ENCODE measurements at regions not wholly inside any gene's neighbourhood (a gene's known extent, or its start where the extent isn't known, plus 50 kb on each side); places are given as distances from the start of the nearest gene placed in this dataset.

DNA sequence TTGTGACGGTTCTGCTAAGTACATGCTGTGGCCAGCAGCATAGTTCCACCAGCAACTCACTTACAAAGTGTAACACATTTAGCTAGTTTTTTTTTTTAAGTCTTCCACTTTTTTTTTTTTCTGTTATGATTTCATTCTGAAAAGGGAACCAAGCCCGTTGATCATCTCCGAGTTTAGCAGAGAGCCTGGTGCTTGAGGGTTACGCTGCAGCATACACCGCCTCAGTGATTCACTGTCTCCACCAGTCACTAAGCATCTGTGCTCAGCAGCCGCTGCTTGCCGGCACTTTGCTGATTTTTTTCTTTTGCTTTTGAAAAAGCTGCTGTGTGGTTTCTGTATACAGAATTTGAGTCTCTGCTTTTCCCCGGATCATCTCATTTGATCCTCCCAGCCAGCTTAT is 194.5 kb upstream of the CDH13 start:
- no peak overlapping the region for H3K4me3 Mint-ChIP-seq
- no peaks in the 10 kb centered on the region for H3K27me3 Mint-ChIP-seq (ENCODE audit: insufficient read depth)
- H3K36me3 Mint-ChIP-seq (ENCODE audit: low read depth) = no peaks in the 10 kb centered on the region
- no peaks in the 10 kb centered on the region for H3K9me3 Mint-ChIP-seq
- no peak overlapping the region for H3K27ac Mint-ChIP-seq
- no peaks in the 10 kb centered on the region for H3K4me1 Mint-ChIP-seq (ENCODE audit: low read depth)
- intact Hi-C loops (cut with micrococcal nuclease) = no loop called here
- DNase-seq (ENCODE audit: low spot score) = no peak

DNA sequence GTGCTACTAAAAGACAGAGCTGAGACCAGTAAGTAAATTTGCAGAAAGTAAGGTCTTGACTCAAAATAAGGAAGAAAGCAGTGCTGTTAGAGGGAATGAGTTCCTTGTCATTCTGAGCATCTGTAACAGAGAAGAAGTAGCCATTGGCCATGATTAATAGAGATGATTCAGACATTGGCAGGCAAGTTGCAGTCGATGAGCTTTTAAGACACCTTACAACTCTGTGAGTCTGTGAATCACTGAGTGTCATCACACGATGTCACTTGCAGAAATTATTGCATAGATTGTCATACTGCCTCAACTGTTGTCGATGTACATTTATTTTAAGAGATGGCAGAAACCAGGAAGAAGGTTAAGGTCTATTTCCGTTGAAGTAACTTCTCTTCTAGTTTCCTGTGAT is 201.1 kb upstream of the CDH13 start:
- Mint-ChIP-seq H3K27ac (no peak overlapping the region), H3K4me1 (ENCODE audit: low read depth) (no peaks in the 10 kb centered on the region), H3K36me3 (ENCODE audit: low read depth) (no peaks in the 10 kb centered on the region), H3K9me3 (no peaks in the 10 kb centered on the region), H3K4me3 (no peak overlapping the region), H3K27me3 (ENCODE audit: insufficient read depth) (no peaks in the 10 kb centered on the region)
- DNase-seq (ENCODE audit: low spot score) = no peak
- intact Hi-C loops (cut with micrococcal nuclease) = no loop called here

DNA sequence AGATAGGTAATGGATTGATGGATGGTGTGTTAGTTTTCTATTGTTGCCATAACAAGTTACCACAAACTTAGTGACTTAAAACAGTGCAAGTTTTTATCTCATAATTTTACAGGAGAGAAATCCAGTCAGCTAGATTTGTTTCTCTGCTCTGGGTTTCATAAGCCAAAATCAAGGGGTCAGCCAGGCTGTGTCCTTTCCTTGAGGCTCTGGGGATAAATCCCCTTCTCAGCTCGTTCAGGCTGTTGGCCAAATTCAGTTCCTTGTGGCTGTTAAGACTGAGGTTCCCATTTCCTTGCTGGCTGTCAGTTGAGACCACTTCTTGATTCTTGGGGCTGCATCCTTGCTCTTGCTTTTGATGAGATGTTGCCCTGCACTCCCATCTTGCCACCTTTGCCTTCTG is 204.9 kb upstream of the CDH13 start:
- Mint-ChIP-seq H3K4me1 (ENCODE audit: low read depth) (no peaks in the 10 kb centered on the region), H3K27me3 (ENCODE audit: insufficient read depth) (no peaks in the 10 kb centered on the region)

DNA sequence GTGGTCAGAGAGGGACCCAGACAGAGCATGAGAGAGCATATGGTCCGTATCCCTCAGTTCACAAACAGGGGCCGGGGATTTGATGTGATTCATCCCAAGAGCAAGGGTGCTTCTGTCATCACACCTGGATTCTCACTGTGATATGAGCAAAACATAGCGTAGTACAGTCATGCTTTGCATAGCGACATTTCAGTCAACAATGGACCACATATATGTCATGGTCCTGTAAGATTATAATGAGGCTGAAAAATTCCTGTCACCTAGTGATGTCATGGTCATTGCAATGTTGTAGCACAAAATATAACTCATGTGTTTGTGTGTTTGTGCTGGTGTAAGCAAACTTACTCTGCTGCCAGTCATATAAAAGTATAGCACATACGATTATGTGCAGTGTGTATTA is 207.4 kb upstream of the CDH13 start:
- DNase-seq (ENCODE audit: low spot score) = no peak
- Mint-ChIP-seq H3K9me3 (no peaks in the 10 kb centered on the region), H3K4me1 (ENCODE audit: low read depth) (no peaks in the 10 kb centered on the region), H3K27me3 (ENCODE audit: insufficient read depth) (no peaks in the 10 kb centered on the region), H3K36me3 (ENCODE audit: low read depth) (no peaks in the 10 kb centered on the region), H3K4me3 (no peak overlapping the region), H3K27ac (no peak overlapping the region)
- intact Hi-C loops (cut with micrococcal nuclease) = no loop called here

More for the DNA sequence above, 204.9 kb upstream of the CDH13 start:
- H3K36me3 Mint-ChIP-seq (ENCODE audit: low read depth) = no peaks in the 10 kb centered on the region
- H3K27ac Mint-ChIP-seq = no peak overlapping the region
- intact Hi-C loops (cut with micrococcal nuclease) = no loop called here
- H3K4me3 Mint-ChIP-seq = no peak overlapping the region
- no peaks in the 10 kb centered on the region for H3K9me3 Mint-ChIP-seq
- DNase-seq (ENCODE audit: low spot score) = no peak

DNA sequence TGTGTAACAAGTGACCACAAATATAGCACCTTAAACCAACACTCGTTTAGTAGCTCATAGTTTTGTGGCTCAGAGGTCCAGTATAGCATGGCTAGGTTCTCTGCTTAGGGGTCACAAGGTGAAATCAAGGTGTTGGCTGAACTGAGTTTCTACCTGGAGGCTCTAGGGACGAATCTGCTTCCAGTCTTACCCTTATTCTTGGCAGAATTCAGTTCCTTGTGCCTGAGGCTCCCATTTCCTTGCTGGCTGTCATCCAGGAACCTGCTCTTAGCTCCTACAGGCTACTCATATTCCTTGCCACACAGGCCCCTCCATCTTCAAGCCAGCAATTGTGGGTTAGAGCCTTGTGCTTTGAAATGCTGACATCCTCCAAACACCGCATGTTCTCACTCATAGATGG is 212.3 kb upstream of the CDH13 start:
- H3K4me1 Mint-ChIP-seq (ENCODE audit: low read depth) = no peaks in the 10 kb centered on the region
- no peaks in the 10 kb centered on the region for H3K27me3 Mint-ChIP-seq (ENCODE audit: insufficient read depth)
- H3K36me3 Mint-ChIP-seq (ENCODE audit: low read depth) = no peaks in the 10 kb centered on the region
- no peak overlapping the region for H3K4me3 Mint-ChIP-seq
- intact Hi-C loops (cut with micrococcal nuclease) = no loop called here
- H3K27ac Mint-ChIP-seq = no peak overlapping the region
- no peaks in the 10 kb centered on the region for H3K9me3 Mint-ChIP-seq
- DNase-seq (ENCODE audit: low spot score) = no peak

DNA sequence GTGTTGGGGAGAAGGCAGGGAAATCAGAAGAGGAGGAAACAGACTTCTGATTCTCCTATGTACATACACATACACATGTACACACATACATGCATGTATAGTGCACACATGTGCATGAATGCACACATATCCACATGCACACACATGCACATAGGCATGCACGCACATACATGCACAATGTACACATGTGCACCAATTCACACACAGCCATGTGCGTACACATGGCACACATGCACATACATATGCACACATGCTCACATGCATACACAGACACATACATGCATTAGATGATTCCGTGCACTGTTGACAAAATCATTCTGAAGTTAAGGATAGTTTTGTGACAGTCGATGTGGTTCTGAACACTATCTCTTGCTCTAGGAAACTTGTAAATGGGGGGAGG is 214.0 kb upstream of the CDH13 start:
- H3K9me3 Mint-ChIP-seq = no peaks in the 10 kb centered on the region
- H3K27ac Mint-ChIP-seq = no peak overlapping the region
- no peaks in the 10 kb centered on the region for H3K27me3 Mint-ChIP-seq (ENCODE audit: insufficient read depth)
- intact Hi-C loops (cut with micrococcal nuclease) = no loop called here
- DNase-seq (ENCODE audit: low spot score) = no peak
- H3K4me3 Mint-ChIP-seq = no peak overlapping the region
- no peaks in the 10 kb centered on the region for H3K36me3 Mint-ChIP-seq (ENCODE audit: low read depth)
- no peaks in the 10 kb centered on the region for H3K4me1 Mint-ChIP-seq (ENCODE audit: low read depth)

DNA sequence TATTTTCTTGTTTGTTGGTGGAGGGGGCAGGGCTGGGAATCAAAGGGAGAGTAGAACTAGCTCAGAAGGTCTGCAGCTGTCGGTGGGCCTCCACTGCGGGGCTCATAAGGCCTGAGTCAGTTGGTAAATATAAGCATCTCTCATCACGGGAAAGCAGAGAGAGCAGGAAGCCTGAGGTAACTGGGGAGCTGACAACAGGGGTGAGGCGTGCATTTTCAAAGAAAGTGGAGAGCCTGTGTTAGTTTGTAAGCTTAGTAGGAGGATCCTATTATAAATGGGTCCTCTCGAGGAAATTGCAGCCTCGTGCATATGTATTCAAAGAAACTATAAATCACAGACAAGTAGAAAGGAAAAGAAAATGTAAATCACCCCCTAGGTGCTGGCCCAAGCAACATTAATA is 221.0 kb upstream of the CDH13 start:
- H3K36me3 Mint-ChIP-seq (ENCODE audit: low read depth) = no peaks in the 10 kb centered on the region
- no peak overlapping the region for H3K4me3 Mint-ChIP-seq
- DNase-seq (ENCODE audit: low spot score) = no peak
- H3K27me3 Mint-ChIP-seq (ENCODE audit: insufficient read depth) = no peaks in the 10 kb centered on the region
- intact Hi-C loops (cut with micrococcal nuclease) = no loop called here
- no peaks in the 10 kb centered on the region for H3K9me3 Mint-ChIP-seq
- no peak overlapping the region for H3K27ac Mint-ChIP-seq
- no peaks in the 10 kb centered on the region for H3K4me1 Mint-ChIP-seq (ENCODE audit: low read depth)

DNA sequence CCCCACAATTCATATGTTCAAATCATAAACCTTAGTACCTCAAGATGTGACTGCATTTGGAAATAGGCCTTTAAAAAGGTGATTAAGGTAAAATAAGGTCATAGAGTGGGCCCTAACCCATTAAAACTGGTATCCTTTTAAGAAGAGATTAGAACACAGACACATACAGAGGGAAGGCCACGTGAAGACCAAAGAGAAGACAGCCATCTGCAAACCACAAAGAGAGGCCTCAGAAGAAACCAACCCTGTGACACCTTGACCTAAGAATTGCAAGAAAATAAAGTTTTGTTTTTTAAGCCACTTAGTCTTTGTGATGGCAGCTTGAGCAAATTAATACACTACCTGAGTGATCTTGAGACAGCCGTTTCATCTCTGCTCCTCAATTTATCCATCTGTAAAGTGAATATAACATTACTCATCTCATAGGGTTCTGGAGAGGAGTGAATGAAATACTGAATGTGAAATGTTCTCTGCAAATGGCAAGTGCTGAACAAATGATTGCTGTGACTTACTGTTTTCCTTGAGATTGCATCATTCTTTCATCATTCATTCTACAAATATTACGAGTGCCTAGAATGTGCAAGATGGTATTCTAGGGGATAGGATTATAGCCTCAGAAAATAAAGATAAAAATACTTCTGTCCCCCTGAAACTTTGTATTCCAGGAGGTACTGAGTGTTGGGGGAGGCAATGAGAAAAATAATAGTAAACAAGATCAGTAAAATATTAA is 222.0 kb upstream of the CDH13 start:
- H3K27me3 Mint-ChIP-seq (ENCODE audit: insufficient read depth) = no peaks in the 10 kb centered on the region
- no peak overlapping the region for H3K27ac Mint-ChIP-seq
- no peaks in the 10 kb centered on the region for H3K4me1 Mint-ChIP-seq (ENCODE audit: low read depth)
- H3K4me3 Mint-ChIP-seq = no peak overlapping the region
- DNase-seq (ENCODE audit: low spot score) = no peak
- H3K9me3 Mint-ChIP-seq = no peaks in the 10 kb centered on the region
- intact Hi-C loops (cut with micrococcal nuclease) = no loop called here
- no peaks in the 10 kb centered on the region for H3K36me3 Mint-ChIP-seq (ENCODE audit: low read depth)

DNA sequence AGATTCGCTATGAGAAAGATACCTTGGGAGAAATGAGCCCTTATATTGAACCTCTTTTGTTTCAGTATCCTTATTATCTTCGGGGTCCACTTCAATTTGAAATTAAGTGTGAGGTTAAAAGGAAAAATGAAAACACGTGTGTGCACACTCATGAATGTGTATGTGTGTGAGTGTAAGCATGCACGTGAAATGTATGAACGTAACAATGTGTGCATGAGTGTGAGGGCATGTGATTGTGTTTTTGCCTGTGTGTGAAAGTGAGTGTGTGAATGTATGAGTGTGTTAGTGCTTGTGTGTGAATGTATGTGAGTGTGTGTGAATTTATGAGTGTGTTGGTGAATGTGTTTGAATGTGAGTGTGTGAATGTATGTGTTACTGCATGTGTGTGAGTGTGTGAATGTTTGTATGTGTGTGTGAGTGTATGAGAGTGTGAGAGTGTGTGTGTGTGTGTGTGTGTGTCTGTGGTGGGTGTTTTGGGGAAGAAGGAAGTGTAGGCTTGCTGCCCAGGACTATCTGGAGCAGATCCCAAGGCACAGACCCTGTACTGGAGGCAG is 224.0 kb upstream of the CDH13 start:
- intact Hi-C loops (cut with micrococcal nuclease) = no loop called here
- Mint-ChIP-seq H3K27ac (no peak overlapping the region), H3K27me3 (ENCODE audit: insufficient read depth) (peaks cover 3% of the 10 kb centered on the region), H3K4me3 (no peak overlapping the region), H3K4me1 (ENCODE audit: low read depth) (no peaks in the 10 kb centered on the region), H3K9me3 (no peaks in the 10 kb centered on the region), H3K36me3 (ENCODE audit: low read depth) (no peaks in the 10 kb centered on the region)
- DNase-seq (ENCODE audit: low spot score) = no peak

DNA sequence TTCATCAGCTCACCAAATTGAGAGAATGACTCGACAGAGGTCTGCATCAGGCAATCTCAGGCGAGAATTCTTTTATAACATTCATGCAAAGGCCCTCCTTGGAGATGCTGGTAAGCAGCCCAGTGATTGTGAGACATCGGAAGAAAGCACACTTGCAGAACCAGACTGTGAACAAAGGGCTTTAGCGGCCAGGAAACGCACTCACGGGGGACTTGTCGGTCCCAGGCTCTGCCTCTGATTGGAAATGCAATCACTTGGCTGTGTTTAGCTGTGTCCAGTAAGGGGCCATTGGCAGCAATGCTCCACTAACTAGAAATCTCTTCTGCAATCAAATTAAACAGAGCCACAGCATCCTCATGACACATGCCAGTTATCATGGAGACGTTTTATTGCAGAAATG is 226.7 kb upstream of the CDH13 start:
- Mint-ChIP-seq H3K4me1 (ENCODE audit: low read depth) (no peaks in the 10 kb centered on the region), H3K9me3 (no peaks in the 10 kb centered on the region), H3K27ac (no peak overlapping the region), H3K4me3 (no peak overlapping the region), H3K36me3 (ENCODE audit: low read depth) (no peaks in the 10 kb centered on the region), H3K27me3 (ENCODE audit: insufficient read depth) (peaks cover 3% of the 10 kb centered on the region)
- intact Hi-C loops (cut with micrococcal nuclease) = no loop called here
- DNase-seq (ENCODE audit: low spot score) = no peak

DNA sequence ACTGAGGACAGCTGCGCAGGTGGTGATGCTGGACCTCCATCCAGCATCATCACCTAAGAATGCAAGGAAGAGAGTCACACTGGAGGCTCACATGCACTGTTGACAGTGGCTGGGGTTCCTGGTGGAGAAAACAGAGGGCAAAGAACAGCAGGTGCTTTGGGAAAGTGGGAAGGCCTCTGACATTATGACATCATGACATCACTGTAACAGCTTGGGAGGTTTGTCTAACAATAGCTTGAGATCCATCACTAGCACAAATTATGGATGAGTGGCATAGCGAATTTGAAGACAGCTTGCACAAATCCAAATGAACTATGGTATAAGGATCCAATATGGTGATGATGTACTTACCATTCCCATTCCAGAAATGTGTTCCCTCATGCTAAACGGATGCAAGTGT is 226.5 kb upstream of the MPHOSPH6 start:
- no peak overlapping the region for H3K4me3 Mint-ChIP-seq
- intact Hi-C loops (cut with micrococcal nuclease) = no loop called here
- H3K36me3 Mint-ChIP-seq (ENCODE audit: low read depth) = no peaks in the 10 kb centered on the region
- H3K27me3 Mint-ChIP-seq (ENCODE audit: insufficient read depth) = peaks cover 3% of the 10 kb centered on the region
- no peak for DNase-seq (ENCODE audit: low spot score)
- no peak overlapping the region for H3K27ac Mint-ChIP-seq
- H3K9me3 Mint-ChIP-seq = no peaks in the 10 kb centered on the region
- H3K4me1 Mint-ChIP-seq (ENCODE audit: low read depth) = no peaks in the 10 kb centered on the region

DNA sequence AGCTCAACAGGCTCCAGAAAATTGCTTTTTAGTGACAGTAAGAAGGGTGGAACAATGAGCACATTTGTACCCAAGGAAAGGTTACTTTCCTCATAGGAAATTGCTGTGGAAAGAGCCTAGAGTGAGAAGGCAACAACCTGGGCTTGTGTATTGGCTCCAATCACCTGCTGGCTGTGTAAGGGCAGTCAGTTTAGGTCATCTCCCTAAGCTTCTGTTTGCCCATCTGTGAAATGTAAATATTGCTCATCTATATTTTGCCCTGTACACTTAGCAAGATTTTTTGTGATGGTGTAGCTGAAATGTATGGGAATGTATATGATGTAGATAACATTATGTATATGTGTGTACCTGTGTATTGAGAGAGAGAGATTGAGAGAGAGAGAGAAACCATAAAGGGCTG is 225.2 kb upstream of the MPHOSPH6 start:
- H3K36me3 Mint-ChIP-seq (ENCODE audit: low read depth) = no peaks in the 10 kb centered on the region
- H3K27ac Mint-ChIP-seq = no peak overlapping the region
- no peak overlapping the region for H3K4me3 Mint-ChIP-seq
- intact Hi-C loops (cut with micrococcal nuclease) = no loop called here
- H3K9me3 Mint-ChIP-seq = no peaks in the 10 kb centered on the region
- no peaks in the 10 kb centered on the region for H3K4me1 Mint-ChIP-seq (ENCODE audit: low read depth)
- DNase-seq (ENCODE audit: low spot score) = no peak
- H3K27me3 Mint-ChIP-seq (ENCODE audit: insufficient read depth) = peaks cover 3% of the 10 kb centered on the region

DNA sequence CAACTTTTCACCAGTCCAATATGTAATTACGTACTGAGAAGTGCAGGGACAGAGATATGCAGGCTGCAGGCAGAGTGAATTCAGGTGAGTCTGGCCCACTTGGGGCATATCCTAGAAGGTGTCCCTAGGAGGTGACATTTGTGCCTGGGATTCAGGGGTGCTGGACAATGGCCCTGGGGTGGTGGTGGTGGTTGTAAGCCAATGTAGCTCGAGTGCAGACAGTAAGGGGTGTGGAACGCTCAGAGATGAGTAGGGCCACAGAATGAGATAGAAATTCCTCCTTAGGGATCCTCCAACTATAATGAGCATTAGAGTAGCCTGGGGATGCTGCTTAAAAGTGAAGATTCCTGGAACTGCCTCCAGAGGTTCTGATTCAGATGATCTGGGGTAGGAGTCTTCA is 221.7 kb upstream of the MPHOSPH6 start:
- no peak for DNase-seq (ENCODE audit: low spot score)
- Mint-ChIP-seq H3K4me3 (no peak overlapping the region), H3K9me3 (no peaks in the 10 kb centered on the region), H3K36me3 (ENCODE audit: low read depth) (no peaks in the 10 kb centered on the region), H3K4me1 (ENCODE audit: low read depth) (no peaks in the 10 kb centered on the region), H3K27ac (no peak overlapping the region), H3K27me3 (ENCODE audit: insufficient read depth) (no peaks in the 10 kb centered on the region)
- intact Hi-C loops (cut with micrococcal nuclease) = no loop called here

Measured in activated T-helper 1 cell treated with anti-CD3 and anti-CD28 coated beads, Interleukin-12 subunit alpha, Interleukin-12 subunit beta, Interleukin-2, Interleukin-4 antibody, amounts not matched to agents 30 ng/mL and 10 ng/mL and 1 ng/mL, durations not matched to agents 14 hours and 24 hours and 36 hours (primary cell).